ENCODE measurements at regions not wholly inside any gene's neighbourhood (a gene's known extent, or its start where the extent isn't known, plus 50 kb on each side); places are given as distances from the start of the nearest gene placed in this dataset.

- no peaks in the 10 kb centered on the region for H3K27me3 Mint-ChIP-seq (ENCODE audit: insufficient read depth, unreplicated experiment)
- Histone ChIP-seq H3K9me3 (no peaks in the 10 kb centered on the region), H3K27me3 (replicated peaks; ENCODE audit: control insufficient read depth, insufficient read depth, low read length) (no peaks in the 10 kb centered on the region), H3K4me3 (ENCODE audit: low read depth, low read length) (no peak overlapping the region), H3K4me1 (no peaks in the 10 kb centered on the region), H3K36me3 (ENCODE audit: control insufficient read depth, insufficient read depth, low read length) (no peaks in the 10 kb centered on the region)
- DNase-seq, result no peak
- H3K9me3 Mint-ChIP-seq (ENCODE audit: unreplicated experiment), result no peaks in the 10 kb centered on the region
- intact Hi-C loops (cut with micrococcal nuclease; ENCODE audit: unreplicated experiment), result no loop called here
- H3K4me3 Mint-ChIP-seq (ENCODE audit: unreplicated experiment), result no peak overlapping the region
- H3K36me3 Mint-ChIP-seq (ENCODE audit: insufficient read depth, unreplicated experiment), result no peaks in the 10 kb centered on the region
- POLR2A ChIA-PET, result no interaction called here
- no peak overlapping the region for H3K27ac Mint-ChIP-seq (ENCODE audit: unreplicated experiment)
- BruUV-seq (replicated peaks), result no TSS peak
- no peaks in the 10 kb centered on the region for H3K4me1 Mint-ChIP-seq (ENCODE audit: low read depth, unreplicated experiment)
- TF ChIP-seq CTCF (IDR thresholded peaks at IDR 0.05; ENCODE audit: insufficient read depth in 1 of 2, low read depth in 1 of 2, low read length in 1 of 2, severe bottlenecking in 1 of 2, unreplicated experiment in 1 of 2), result no peak
- CTCF ChIA-PET, result no interaction called here
These were observed 233.0 kb upstream of the KCNMB2 start for GRCh38 chr3:178302966-178303930.

DNA sequence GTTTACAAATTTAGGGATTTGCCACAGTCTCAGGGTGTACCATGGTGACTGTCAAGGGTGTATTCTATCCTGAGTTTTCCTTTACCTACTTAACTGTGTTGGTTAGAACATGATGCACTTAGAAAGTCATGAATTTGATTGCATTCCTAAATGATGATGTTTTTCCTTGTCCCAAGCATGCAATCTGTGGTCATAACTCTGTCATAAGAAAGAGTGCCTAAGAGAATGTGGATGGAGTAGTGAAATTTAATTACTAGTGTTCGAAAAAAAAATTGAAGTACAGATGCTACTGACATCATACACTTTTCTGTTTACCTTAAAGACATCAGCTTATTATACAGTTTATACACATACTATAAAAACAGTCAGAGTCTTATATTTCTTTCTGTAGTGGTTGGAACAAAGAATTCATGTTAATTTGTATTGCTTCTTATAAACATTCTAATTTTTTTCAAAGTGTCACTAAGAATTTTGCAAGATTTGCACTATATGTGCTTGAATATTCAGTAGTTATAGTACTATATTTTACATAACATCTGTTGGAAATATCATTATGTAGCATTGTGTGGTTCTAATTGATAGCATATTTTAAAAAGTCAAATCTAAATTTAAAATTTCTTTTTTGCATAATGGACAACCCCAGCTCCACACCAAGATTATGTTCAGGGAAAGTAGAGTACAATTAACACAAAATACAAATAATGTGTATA, 231.3 kb upstream of the KCNMB2 start:
- POLR2A ChIA-PET, result no interaction called here
- CTCF ChIA-PET, result no interaction called here
- H3K27ac Mint-ChIP-seq (ENCODE audit: unreplicated experiment), result no peak overlapping the region
- H3K27me3 Mint-ChIP-seq (ENCODE audit: insufficient read depth, unreplicated experiment), result no peaks in the 10 kb centered on the region
- no peak for TF ChIP-seq CTCF (IDR thresholded peaks at IDR 0.05; ENCODE audit: insufficient read depth in 1 of 2, low read depth in 1 of 2, low read length in 1 of 2, severe bottlenecking in 1 of 2, unreplicated experiment in 1 of 2)
- intact Hi-C loops (cut with micrococcal nuclease; ENCODE audit: unreplicated experiment), result no loop called here
- Histone ChIP-seq H3K4me3 (ENCODE audit: low read depth, low read length) (no peak overlapping the region), H3K36me3 (ENCODE audit: control insufficient read depth, insufficient read depth, low read length) (no peaks in the 10 kb centered on the region), H3K4me1 (no peaks in the 10 kb centered on the region), H3K9me3 (no peaks in the 10 kb centered on the region), H3K27me3 (replicated peaks; ENCODE audit: control insufficient read depth, insufficient read depth, low read length) (no peaks in the 10 kb centered on the region)
- H3K9me3 Mint-ChIP-seq (ENCODE audit: unreplicated experiment), result no peaks in the 10 kb centered on the region
- H3K36me3 Mint-ChIP-seq (ENCODE audit: insufficient read depth, unreplicated experiment), result no peaks in the 10 kb centered on the region
- BruUV-seq (replicated peaks), result no TSS peak
- no peaks in the 10 kb centered on the region for H3K4me1 Mint-ChIP-seq (ENCODE audit: low read depth, unreplicated experiment)
- no peak for DNase-seq
- H3K4me3 Mint-ChIP-seq (ENCODE audit: unreplicated experiment), result no peak overlapping the region

DNA sequence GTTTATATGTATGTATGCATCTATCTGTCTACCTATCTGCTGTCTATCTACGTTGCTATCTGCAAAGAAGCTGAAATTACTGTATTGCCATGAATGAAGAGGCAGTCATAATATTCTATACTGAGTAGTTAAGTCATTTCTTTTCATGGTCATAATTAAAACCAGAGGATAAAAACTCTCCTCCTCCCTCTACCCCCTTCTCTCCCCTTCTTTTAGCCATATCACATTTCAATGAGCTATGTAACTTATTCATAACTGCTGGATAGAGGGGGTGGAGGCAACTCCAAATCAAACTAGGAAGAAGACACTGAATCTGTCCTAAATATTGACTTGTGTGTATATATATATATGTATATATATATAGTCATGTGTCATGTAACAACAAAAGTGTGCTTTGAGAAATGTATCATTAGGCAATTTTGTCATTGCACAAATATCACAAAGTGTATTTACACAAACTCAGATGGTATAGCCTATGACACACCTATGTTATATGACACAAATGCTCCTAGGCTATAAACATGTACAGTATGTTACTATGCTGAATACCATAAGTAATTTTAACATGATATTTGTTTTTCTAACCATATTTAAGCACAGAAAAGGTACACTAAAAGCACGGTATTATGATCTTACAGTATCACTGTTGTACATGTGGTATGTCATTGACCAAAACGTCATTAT, 229.7 kb upstream of the KCNMB2 start:
- DNase-seq, result no peak
- Mint-ChIP-seq H3K9me3 (ENCODE audit: unreplicated experiment) (no peaks in the 10 kb centered on the region), H3K36me3 (ENCODE audit: insufficient read depth, unreplicated experiment) (no peaks in the 10 kb centered on the region), H3K4me3 (ENCODE audit: unreplicated experiment) (no peak overlapping the region), H3K27ac (ENCODE audit: unreplicated experiment) (no peak overlapping the region), H3K27me3 (ENCODE audit: insufficient read depth, unreplicated experiment) (no peaks in the 10 kb centered on the region), H3K4me1 (ENCODE audit: low read depth, unreplicated experiment) (no peaks in the 10 kb centered on the region)
- BruUV-seq (replicated peaks), result no TSS peak
- Histone ChIP-seq H3K27me3 (replicated peaks; ENCODE audit: control insufficient read depth, insufficient read depth, low read length) (no peaks in the 10 kb centered on the region), H3K4me3 (ENCODE audit: low read depth, low read length) (no peak overlapping the region), H3K36me3 (ENCODE audit: control insufficient read depth, insufficient read depth, low read length) (no peaks in the 10 kb centered on the region), H3K9me3 (no peaks in the 10 kb centered on the region), H3K4me1 (no peaks in the 10 kb centered on the region)
- no peak for TF ChIP-seq CTCF (IDR thresholded peaks at IDR 0.05; ENCODE audit: insufficient read depth in 1 of 2, low read depth in 1 of 2, low read length in 1 of 2, severe bottlenecking in 1 of 2, unreplicated experiment in 1 of 2)
- POLR2A ChIA-PET, result no interaction called here
- intact Hi-C loops (cut with micrococcal nuclease; ENCODE audit: unreplicated experiment), result no loop called here
- CTCF ChIA-PET, result no interaction called here

Data from Caco-2 (cell line).